Smooth muscle cell (in vitro differentiated cells): ENCODE measurements at regions not wholly inside any gene's neighbourhood (a gene's known extent, or its start where the extent isn't known, plus 50 kb on each side); places are given as distances from the start of the nearest gene placed in this dataset.

ENCODE experiments used
- DNase-seq: peaks from one replicate; lab custom pipeline; 2025; ENCODE audit not compliant: unreplicated experiment; lab: John Stamatoyannopoulos, UW
- H2AFZ ChIP-seq: fragments of 200-600 bp; sonication (generic); 2 replicates; pipeline ENCODE4 v1.6.0; 2016; ENCODE audit warnings: antibody characterized with exemption, low read depth, mild to moderate bottlenecking
- H3F3A ChIP-seq: fragments of 200-600 bp; sonication (generic); 2 replicates; pipeline ENCODE4 v1.6.0; 2017; ENCODE audit warnings: antibody characterized with exemption, low read depth
- H3K27ac ChIP-seq: fragments of 200-600 bp; sonication (generic); 2 replicates; pipeline ENCODE4 v1.5.1; 2016; ENCODE audit warnings: low read depth, mild to moderate bottlenecking
- H3K27me3 ChIP-seq: fragments of 200-600 bp; sonication (generic); 2 replicates; pipeline ENCODE4 v1.6.1; 2016; ENCODE audit warnings: low read depth, mild to moderate bottlenecking
- H3K36me3 ChIP-seq: fragments of 200-600 bp; sonication (generic); 2 replicates; pipeline ENCODE4 v1.5.1; 2016; ENCODE audit warnings: low read depth
- H3K4me1 ChIP-seq: fragments of 200-600 bp; sonication (generic); 2 replicates; pipeline ENCODE4 v1.5.1; 2016; ENCODE audit warnings: low read depth
- H3K4me2 ChIP-seq: fragments of 200-600 bp; sonication (generic); 2 replicates; pipeline ENCODE4 v1.6.0; 2016; ENCODE audit warnings: mild to moderate bottlenecking
- H3K4me3 ChIP-seq: fragments of 200-600 bp; sonication (generic); 2 replicates; pipeline ENCODE4 v1.5.1; 2016; ENCODE audit warnings: mild to moderate bottlenecking
- H3K79me2 ChIP-seq: fragments of 200-600 bp; sonication (generic); 2 replicates; pipeline ENCODE4 v1.6.0; 2016; ENCODE audit warnings: low read depth, mild to moderate bottlenecking
- H3K9ac ChIP-seq: fragments of 200-600 bp; sonication (generic); 2 replicates; pipeline ENCODE4 v1.6.0; 2016; ENCODE audit warnings: low read depth
- H3K9me3 ChIP-seq: fragments of 200-600 bp; sonication (generic); replicated peaks from 2 replicates; pipeline ENCODE4 v1.5.1; 2016; ENCODE audit warnings: low read depth
- H4K20me1 ChIP-seq: fragments of 200-600 bp; sonication (generic); 2 replicates; pipeline ENCODE4 v1.6.0; 2016; ENCODE audit warnings: low read depth
- WGBS: methylation state at CpG from one replicate; pipeline ENCODE4 v1.1.7; 2016; ENCODE audit warnings: low lambda C conversion rate; 5-methylcytosine and 5-hydroxymethylcytosine counted together
- TF ChIP-seq, protein P1 (sequence below): fragments of 200-600 bp; sonication (generic); IDR thresholded peaks from 2 replicates; pipeline ENCODE4 v1.5.1; 2017; ENCODE audit warnings: borderline replicate concordance, mild to moderate bottlenecking, antibody characterized with exemption; ENCODE audit not compliant: insufficient read depth, poor library complexity, severe bottlenecking

DNA sequence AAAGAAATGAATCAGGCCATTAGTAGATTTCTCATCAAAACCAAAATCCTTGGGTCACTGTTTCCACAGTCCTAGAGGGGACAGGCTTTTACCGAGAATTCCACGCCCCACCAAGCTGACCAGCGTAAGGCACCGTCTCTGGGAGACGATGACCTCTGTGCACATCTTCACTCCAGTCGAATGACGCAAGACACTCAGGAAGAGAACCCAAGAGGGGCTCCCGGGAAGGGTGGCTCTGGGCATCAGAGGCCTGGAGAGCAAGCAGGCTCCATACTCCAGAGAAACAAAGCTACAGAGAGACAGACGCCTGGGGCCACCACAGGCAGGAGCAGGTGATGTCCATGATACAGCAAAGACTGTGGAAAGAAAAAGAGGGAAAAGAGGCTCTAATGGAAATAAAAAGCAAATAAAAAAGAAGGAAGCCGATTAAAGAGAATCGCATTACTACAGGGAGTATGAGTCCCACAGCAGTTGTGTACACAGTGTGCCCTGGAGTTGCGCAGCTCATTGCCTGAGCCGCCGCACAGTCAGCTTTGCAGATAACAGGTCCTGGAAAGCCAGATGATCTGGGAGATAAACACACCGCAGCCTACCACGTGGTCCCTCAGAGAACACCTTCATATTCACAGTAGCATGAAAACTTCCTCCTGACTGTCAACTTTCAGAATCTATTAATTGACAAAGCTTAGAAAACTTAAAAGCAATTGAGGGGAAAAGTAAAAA, 572.7 kb upstream of the SALL3 start:
- Histone ChIP-seq H3K79me2 (no peaks in the 10 kb centered on the region), H3K36me3 (no peaks in the 10 kb centered on the region), H3K4me3 (no peak overlapping the region), H2AFZ (no peak overlapping the region), H3F3A (no peaks in the 10 kb centered on the region), H3K9ac (no peak overlapping the region), H3K4me1 (no peaks in the 10 kb centered on the region), H3K4me2 (no peak overlapping the region), H3K27ac (no peak overlapping the region), H3K9me3 (no peaks in the 10 kb centered on the region), H4K20me1 (no peaks in the 10 kb centered on the region), H3K27me3 (no peaks in the 10 kb centered on the region)
- TF ChIP-seq, protein P1, sequence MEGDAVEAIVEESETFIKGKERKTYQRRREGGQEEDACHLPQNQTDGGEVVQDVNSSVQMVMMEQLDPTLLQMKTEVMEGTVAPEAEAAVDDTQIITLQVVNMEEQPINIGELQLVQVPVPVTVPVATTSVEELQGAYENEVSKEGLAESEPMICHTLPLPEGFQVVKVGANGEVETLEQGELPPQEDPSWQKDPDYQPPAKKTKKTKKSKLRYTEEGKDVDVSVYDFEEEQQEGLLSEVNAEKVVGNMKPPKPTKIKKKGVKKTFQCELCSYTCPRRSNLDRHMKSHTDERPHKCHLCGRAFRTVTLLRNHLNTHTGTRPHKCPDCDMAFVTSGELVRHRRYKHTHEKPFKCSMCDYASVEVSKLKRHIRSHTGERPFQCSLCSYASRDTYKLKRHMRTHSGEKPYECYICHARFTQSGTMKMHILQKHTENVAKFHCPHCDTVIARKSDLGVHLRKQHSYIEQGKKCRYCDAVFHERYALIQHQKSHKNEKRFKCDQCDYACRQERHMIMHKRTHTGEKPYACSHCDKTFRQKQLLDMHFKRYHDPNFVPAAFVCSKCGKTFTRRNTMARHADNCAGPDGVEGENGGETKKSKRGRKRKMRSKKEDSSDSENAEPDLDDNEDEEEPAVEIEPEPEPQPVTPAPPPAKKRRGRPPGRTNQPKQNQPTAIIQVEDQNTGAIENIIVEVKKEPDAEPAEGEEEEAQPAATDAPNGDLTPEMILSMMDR: no peak
- 84% methylated on average over 16 of the region's 16 CpGs for WGBS
- DNase-seq: no peak

DNA sequence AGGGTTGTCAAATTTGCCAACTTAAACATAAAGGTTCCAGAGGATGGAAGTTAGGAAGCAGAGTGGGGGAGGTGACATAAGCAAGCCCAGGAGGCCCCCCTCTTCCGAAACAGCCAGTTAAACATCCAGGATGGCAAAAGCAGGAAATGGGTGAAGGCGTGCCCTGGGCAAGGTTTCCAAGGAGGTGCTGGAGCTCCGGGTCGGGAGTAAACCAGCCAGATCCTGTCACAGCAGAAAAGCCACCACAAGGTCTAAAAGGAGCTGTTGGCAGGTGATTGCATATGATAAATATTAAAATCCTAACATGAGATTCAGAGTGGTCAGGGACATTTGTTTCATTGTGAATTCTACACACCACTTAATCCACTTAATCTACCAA, 572.2 kb upstream of the SALL3 start:
- H3K4me1 ChIP-seq: no peaks in the 10 kb centered on the region
- whole genome bisulfite sequencing: 88% methylated on average over 4 of the region's 4 CpGs
- no peak for DNase-seq
- H3K4me3 ChIP-seq: no peak overlapping the region
- TF ChIP-seq, protein P1: no peak
- H3K4me2 ChIP-seq: no peak overlapping the region
- H3K9me3 ChIP-seq: no peaks in the 10 kb centered on the region
- H3K27me3 ChIP-seq: no peaks in the 10 kb centered on the region
- H4K20me1 ChIP-seq: no peaks in the 10 kb centered on the region
- no peaks in the 10 kb centered on the region for H3K79me2 ChIP-seq
- H3K27ac ChIP-seq: no peak overlapping the region
- no peak overlapping the region for H2AFZ ChIP-seq
- H3K9ac ChIP-seq: no peak overlapping the region
- H3K36me3 ChIP-seq: no peaks in the 10 kb centered on the region
- H3F3A ChIP-seq: no peaks in the 10 kb centered on the region

DNA sequence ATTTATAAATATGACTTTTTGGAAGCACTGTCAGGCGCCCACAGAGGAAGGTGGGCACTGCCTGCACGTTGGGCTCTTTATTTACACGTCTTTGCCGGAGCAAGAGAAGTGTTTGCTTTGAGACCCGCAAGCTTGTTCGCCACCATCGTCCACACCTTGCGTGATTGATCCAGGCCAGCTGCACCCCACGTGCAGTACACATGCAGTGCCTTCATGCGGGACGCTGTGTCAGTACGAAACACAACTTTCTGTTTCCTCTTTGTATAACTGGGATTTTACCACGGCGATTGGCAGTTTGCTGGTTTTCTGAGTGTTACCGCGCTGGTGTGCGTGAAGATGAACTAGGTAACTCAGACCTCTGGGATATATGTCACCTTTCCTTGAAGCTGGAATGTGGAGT, 571.0 kb upstream of the SALL3 start:
- no peaks in the 10 kb centered on the region for H3K9me3 ChIP-seq
- H3K36me3 ChIP-seq: no peaks in the 10 kb centered on the region
- no peak overlapping the region for H3K27ac ChIP-seq
- no peak for DNase-seq
- H3K4me3 ChIP-seq: no peak overlapping the region
- H3K4me1 ChIP-seq: no peaks in the 10 kb centered on the region
- H3K27me3 ChIP-seq: no peaks in the 10 kb centered on the region
- H4K20me1 ChIP-seq: no peaks in the 10 kb centered on the region
- H3K79me2 ChIP-seq: no peaks in the 10 kb centered on the region
- TF ChIP-seq, protein P1: no peak
- no peaks in the 10 kb centered on the region for H3F3A ChIP-seq
- H3K4me2 ChIP-seq: no peak overlapping the region
- H3K9ac ChIP-seq: no peak overlapping the region
- 88% methylated on average over 17 of the region's 17 CpGs for WGBS
- H2AFZ ChIP-seq: no peak overlapping the region
